ENCODE measurements at regions not wholly inside any gene's neighbourhood (a gene's known extent, or its start where the extent isn't known, plus 50 kb on each side); places are given as distances from the start of the nearest gene placed in this dataset.

GRCh38 chr7:42493436-42494198 lies 256.6 kb upstream of the GLI3 start (continued):
- TF ChIP-seq CHD7 (IDR thresholded peaks at IDR 0.05; ENCODE audit: insufficient replicate concordance, low read length) (no peak), CBX5 (IDR thresholded peaks at IDR 0.05; ENCODE audit: low read depth, low read length) (no peak), TEAD4 (IDR thresholded peaks at IDR 0.05; ENCODE audit: low read depth, low read length) (0 out of 2 replicates have a peak, but pooled peaks have one; percentile 31), RBBP5 (IDR thresholded peaks at IDR 0.05; ENCODE audit: borderline replicate concordance, low read depth, low read length) (0 out of 2 replicates have a peak, but pooled peaks have one; percentile 52), RAD21 (IDR thresholded peaks at IDR 0.05 in 1 of 2, conservative IDR thresholded peaks at IDR 0.05 in 1 of 2; ENCODE audit: low read depth in 2 of 2, low read length in 2 of 2) (peak; percentile 5 to 8; a peak in 1 of 4 replicates), ASH2L (IDR thresholded peaks at IDR 0.05; ENCODE audit: low read length) (peak; percentile 56), CEBPB (IDR thresholded peaks at IDR 0.05; ENCODE audit: low read depth, low read length) (no peak), SP1 (IDR thresholded peaks at IDR 0.05; ENCODE audit: low read depth, low read length) (no peak), PHF8 (conservative IDR thresholded peaks at IDR 0.05; ENCODE audit: low read depth, low read length) (no peak), GTF2F1 (IDR thresholded peaks at IDR 0.05; ENCODE audit: borderline replicate concordance, low read depth, low read length) (no peak), TBP (IDR thresholded peaks at IDR 0.05; ENCODE audit: low read depth, low read length) (no peak)

Measured in H1 (cell line).